CD14-positive monocyte (primary cell): ENCODE measurements at regions not wholly inside any gene's neighbourhood (a gene's known extent, or its start where the extent isn't known, plus 50 kb on each side); places are given as distances from the start of the nearest gene placed in this dataset.

ENCODE experiments used
- DNase-seq, 3 donors: peaks; one replicate each; pipeline ENCODE4 v3.0.0-alpha.2; 2011 to 2022
- H2AFZ ChIP-seq: 2 replicates; pipeline ENCODE4 v1.6.0; 2012; ENCODE audit warnings: mild to moderate bottlenecking, low read depth, low read length, inconsistent platforms; ENCODE audit not compliant: insufficient read depth, poor library complexity, severe bottlenecking
- H3K27ac ChIP-seq, 2 donors: 1 replicate in 1 of 2; 2 replicates in 1 of 2; pipeline ENCODE4 v1.5.1; 2012 to 2013; ENCODE audit warnings: low read length in 2 of 2, control low read depth in 1 of 2, inconsistent platforms in 1 of 2, low read depth in 1 of 2, mild to moderate bottlenecking in 1 of 2
- H3K27me3 ChIP-seq, 2 donors: one replicate each; pipeline versions ENCODE4 v1.6.0 to v1.6.1; 2011 to 2013; ENCODE audit warnings: low read length in 2 of 2; ENCODE audit not compliant: control insufficient read depth in 2 of 2, insufficient read depth in 2 of 2
- H3K36me3 ChIP-seq, 2 donors: replicated peaks in 1 of 2; 1 replicate in 1 of 2; 2 replicates in 1 of 2; pipeline versions ENCODE4 v1.5.1 to v1.6.1; 2012 to 2013; ENCODE audit warnings: low read length in 2 of 2, control low read depth in 1 of 2, inconsistent platforms in 1 of 2, mild to moderate bottlenecking in 1 of 2; ENCODE audit not compliant: insufficient read depth in 2 of 2, control insufficient read depth in 1 of 2
- H3K4me1 ChIP-seq, 2 donors: 1 replicate in 1 of 2; 2 replicates in 1 of 2; pipeline versions ENCODE4 v1.5.1 to v1.6.1; 2012 to 2013; ENCODE audit warnings: low read length in 2 of 2, control low read depth in 1 of 2, inconsistent platforms in 1 of 2, mild to moderate bottlenecking in 1 of 2, moderate library complexity in 1 of 2; ENCODE audit not compliant: insufficient read depth in 2 of 2, control insufficient read depth in 1 of 2
- H3K4me2 ChIP-seq: replicated peaks from 2 replicates; pipeline ENCODE3; 2012; ENCODE audit warnings: low read length, moderate library complexity, mild to moderate bottlenecking; ENCODE audit not compliant: poor library complexity, severe bottlenecking; ENCODE audit errors: extremely low read depth
- H3K4me3 ChIP-seq, 3 experiments: fragments of 200-600 bp in 1 of 3; sonication (generic) in 1 of 3; replicated peaks in 1 of 3; 1 replicate in 2 of 3; 2 replicates in 1 of 3; pipeline ENCODE4 v1.5.1; 2011 to 2013; ENCODE audit warnings: low read length in 3 of 3, mild to moderate bottlenecking in 3 of 3, control low read depth in 2 of 3, low read depth in 2 of 3, inconsistent platforms in 1 of 3, moderate library complexity in 1 of 3
- H3K79me2 ChIP-seq: 2 replicates; pipeline ENCODE4 v1.6.0; 2012; ENCODE audit warnings: mild to moderate bottlenecking, control low read depth, inconsistent platforms, low read length, moderate library complexity; ENCODE audit not compliant: insufficient read depth
- H3K9ac ChIP-seq: 2 replicates; pipeline ENCODE4 v1.6.0; 2017; ENCODE audit warnings: low read length, mild to moderate bottlenecking; ENCODE audit not compliant: insufficient read depth, poor library complexity, severe bottlenecking
- H3K9me3 ChIP-seq, 2 donors: replicated peaks in 1 of 2; 1 replicate in 1 of 2; 2 replicates in 1 of 2; pipeline versions ENCODE4 v1.5.1 to v1.6.1; 2012 to 2013; ENCODE audit warnings: low read length in 2 of 2, control low read depth in 1 of 2; ENCODE audit not compliant: control insufficient read depth in 1 of 2, insufficient read depth in 1 of 2
- H4K20me1 ChIP-seq: 2 replicates; pipeline ENCODE4 v1.6.0; 2012; ENCODE audit warnings: mild to moderate bottlenecking, low read length, control low read depth, moderate library complexity; ENCODE audit not compliant: insufficient read depth
- H3K27ac Mint-ChIP-seq, 7 donors: one replicate each; pipeline ENCODE4 v1.8.0; 2020; ENCODE audit warnings: mild to moderate bottlenecking in 7 of 7, mixed read lengths in 7 of 7, moderate library complexity in 6 of 7, inconsistent platforms in 2 of 7
- H3K27me3 Mint-ChIP-seq, 3 donors: one replicate each; pipeline ENCODE4 v1.8.0; 2021 to 2022; ENCODE audit warnings: low read depth in 3 of 3, mild to moderate bottlenecking in 3 of 3, mixed read lengths in 3 of 3, moderate library complexity in 3 of 3, inconsistent platforms in 1 of 3
- H3K36me3 Mint-ChIP-seq, 2 donors: one replicate each; pipeline ENCODE4 v1.8.0; 2020; ENCODE audit warnings: mixed read lengths in 2 of 2, inconsistent platforms in 1 of 2, mild to moderate bottlenecking in 1 of 2
- H3K4me1 Mint-ChIP-seq: one replicate; pipeline ENCODE4 v1.8.0; 2020; ENCODE audit warnings: mild to moderate bottlenecking, mixed read lengths
- H3K4me3 Mint-ChIP-seq, 2 donors: one replicate each; pipeline ENCODE4 v1.8.0; 2020; ENCODE audit warnings: mild to moderate bottlenecking in 2 of 2, mixed read lengths in 2 of 2, moderate library complexity in 1 of 2
- H3K9me3 Mint-ChIP-seq, 7 donors: one replicate each; pipeline ENCODE4 v1.8.0; 2020 to 2022; ENCODE audit warnings: mixed read lengths in 7 of 7, mild to moderate bottlenecking in 6 of 7, moderate library complexity in 6 of 7, inconsistent platforms in 2 of 7
- WGBS: methylation state at CpG from one replicate; pipeline ENCODE4 v1.1.5; 2013; ENCODE audit warnings: missing lambda C conversion rate; ENCODE audit not compliant: insufficient coverage; 5-methylcytosine and 5-hydroxymethylcytosine counted together
- intact Hi-C, 2 donors: fragments of 100-400 bp; cut with micrococcal nuclease; formaldehyde crosslinking; loops; one replicate each; pipeline versions ENCODE4 v1.15.0 to v1.15.1; 2023
- TF ChIP-seq, protein P1 (sequence below): fragments of 200-600 bp; IDR thresholded peaks from one replicate; pipeline ENCODE4 v1.8.0; 2022; ENCODE audit warnings: antibody characterized with exemption, mild to moderate bottlenecking

- H3K36me3 Mint-ChIP-seq = no peaks in the 10 kb centered on the region
- WGBS = no CpG with 5 or more reads among the region's 2 CpGs
- Histone ChIP-seq H3K4me2 (no peak overlapping the region), H3K9me3 (no peaks in the 10 kb centered on the region), H3K4me3 (no peak overlapping the region), H3K4me1 (peaks cover 15 to 30% of the 10 kb centered on the region in 2 donors), H2AFZ (no peak overlapping the region), H4K20me1 (no peaks in the 10 kb centered on the region), H3K36me3 (no peaks in the 10 kb centered on the region), H3K9ac (no peak overlapping the region), H3K79me2 (no peaks in the 10 kb centered on the region), H3K27me3 (no peaks in the 10 kb centered on the region), H3K27ac (no peak overlapping the region)
- DNase-seq = peak; percentile 38 to 82 (median 55)
- H3K27ac Mint-ChIP-seq = peak overlapping the region in 2 of 7 donors; percentile 34
- intact Hi-C loops = no loop called here
- no peak overlapping the region for H3K4me3 Mint-ChIP-seq
- no peaks in the 10 kb centered on the region for H3K27me3 Mint-ChIP-seq
- TF ChIP-seq, protein P1, sequence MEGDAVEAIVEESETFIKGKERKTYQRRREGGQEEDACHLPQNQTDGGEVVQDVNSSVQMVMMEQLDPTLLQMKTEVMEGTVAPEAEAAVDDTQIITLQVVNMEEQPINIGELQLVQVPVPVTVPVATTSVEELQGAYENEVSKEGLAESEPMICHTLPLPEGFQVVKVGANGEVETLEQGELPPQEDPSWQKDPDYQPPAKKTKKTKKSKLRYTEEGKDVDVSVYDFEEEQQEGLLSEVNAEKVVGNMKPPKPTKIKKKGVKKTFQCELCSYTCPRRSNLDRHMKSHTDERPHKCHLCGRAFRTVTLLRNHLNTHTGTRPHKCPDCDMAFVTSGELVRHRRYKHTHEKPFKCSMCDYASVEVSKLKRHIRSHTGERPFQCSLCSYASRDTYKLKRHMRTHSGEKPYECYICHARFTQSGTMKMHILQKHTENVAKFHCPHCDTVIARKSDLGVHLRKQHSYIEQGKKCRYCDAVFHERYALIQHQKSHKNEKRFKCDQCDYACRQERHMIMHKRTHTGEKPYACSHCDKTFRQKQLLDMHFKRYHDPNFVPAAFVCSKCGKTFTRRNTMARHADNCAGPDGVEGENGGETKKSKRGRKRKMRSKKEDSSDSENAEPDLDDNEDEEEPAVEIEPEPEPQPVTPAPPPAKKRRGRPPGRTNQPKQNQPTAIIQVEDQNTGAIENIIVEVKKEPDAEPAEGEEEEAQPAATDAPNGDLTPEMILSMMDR = no peak
- H3K9me3 Mint-ChIP-seq = peaks cover 0 to 18% (median 14%) of the 10 kb centered on the region in 7 donors
- peaks cover 24% of the 10 kb centered on the region for H3K4me1 Mint-ChIP-seq
These were observed 330.0 kb downstream of the PTPRC start for GRCh38 chr1:198968866-198969265.

DNA sequence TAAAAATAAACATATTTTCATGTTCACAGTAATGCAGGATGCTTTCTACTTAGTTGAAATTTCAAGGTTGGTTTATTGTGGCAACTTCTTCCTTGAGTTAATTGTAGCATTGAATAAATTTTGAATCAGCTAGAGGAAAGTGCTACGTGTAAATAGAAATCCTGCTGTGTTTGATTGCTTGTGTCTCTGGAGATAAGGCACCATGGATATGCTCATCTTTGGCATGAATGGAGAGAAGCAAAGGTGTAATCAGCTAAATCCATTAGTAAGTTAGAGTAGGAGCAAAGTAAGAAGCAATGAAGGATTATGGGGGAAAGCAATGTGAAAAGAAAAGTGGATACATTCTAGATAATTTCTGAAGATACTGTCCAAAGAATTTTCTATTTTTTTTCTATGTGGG is 331.1 kb downstream of the PTPRC start:
- intact Hi-C loops = no loop called here
- H4K20me1 ChIP-seq = no peaks in the 10 kb centered on the region
- no peak overlapping the region for H2AFZ ChIP-seq
- H3K36me3 Mint-ChIP-seq = no peaks in the 10 kb centered on the region
- no peak overlapping the region for H3K4me3 Mint-ChIP-seq
- no peaks in the 10 kb centered on the region for H3K79me2 ChIP-seq
- no peaks in the 10 kb centered on the region for H3K27me3 Mint-ChIP-seq
- H3K4me3 ChIP-seq = no peak overlapping the region
- no peaks in the 10 kb centered on the region for H3K9me3 ChIP-seq
- H3K9me3 Mint-ChIP-seq = peaks cover 0 to 13% (median 8%) of the 10 kb centered on the region in 7 donors
- no peaks in the 10 kb centered on the region for H3K36me3 ChIP-seq
- H3K4me1 ChIP-seq = peaks cover 15 to 30% of the 10 kb centered on the region in 2 donors
- no peak overlapping the region for H3K4me2 ChIP-seq
- H3K27ac Mint-ChIP-seq = peak overlapping the region in 2 of 7 donors; percentile 78 to 87
- DNase-seq = no peak
- no peaks in the 10 kb centered on the region for H3K27me3 ChIP-seq
- no peak overlapping the region for H3K27ac ChIP-seq
- no peak overlapping the region for H3K9ac ChIP-seq
- WGBS = 100% methylated on average over 1 of the region's 1 CpG
- TF ChIP-seq, protein P1 = no peak
- peaks cover 24% of the 10 kb centered on the region for H3K4me1 Mint-ChIP-seq
